HEK293T (cell line): ENCODE measurements at regions not wholly inside any gene's neighbourhood (a gene's known extent, or its start where the extent isn't known, plus 50 kb on each side); places are given as distances from the start of the nearest gene placed in this dataset.

Source experiments
- ARNT ChIP-seq: fragments of 450-650 bp; IDR thresholded peaks from 2 replicates; pipeline ENCODE4 v1.6.1; 2017; ENCODE audit warnings: mild to moderate bottlenecking
- BHLHE40 ChIP-seq: fragments of 450-650 bp; IDR thresholded peaks from 2 replicates; pipeline ENCODE4 v1.6.1; 2016; ENCODE audit warnings: mild to moderate bottlenecking, moderate library complexity, borderline replicate concordance
- CTBP1 ChIP-seq: fragments of 450-650 bp; IDR thresholded peaks from 2 replicates; pipeline ENCODE4 v1.6.1; 2016; ENCODE audit warnings: borderline replicate concordance
- ELF4 ChIP-seq: fragments of 450-650 bp; IDR thresholded peaks from 2 replicates; pipeline ENCODE4 v1.6.1; 2017; ENCODE audit warnings: antibody characterized with exemption
- FOXK2 ChIP-seq: fragments of 450-650 bp; IDR thresholded peaks from 2 replicates; pipeline ENCODE4 v1.6.1; 2016; ENCODE audit warnings: mild to moderate bottlenecking
- L3MBTL2 ChIP-seq: fragments of 450-650 bp; conservative IDR thresholded peaks from 2 replicates; pipeline ENCODE4 v1.6.1; 2016; ENCODE audit warnings: mild to moderate bottlenecking
- LEF1 ChIP-seq: fragments of 450-650 bp; IDR thresholded peaks from 2 replicates; pipeline ENCODE4 v1.6.1; 2017; ENCODE audit warnings: mild to moderate bottlenecking, borderline replicate concordance
- NFRKB ChIP-seq: fragments of 450-650 bp; IDR thresholded peaks from 2 replicates; pipeline ENCODE4 v1.6.1; 2016; ENCODE audit warnings: mild to moderate bottlenecking, moderate library complexity
- SUZ12 ChIP-seq: fragments of 450-650 bp; IDR thresholded peaks from 2 replicates; pipeline ENCODE4 v1.6.1; 2016; ENCODE audit warnings: mild to moderate bottlenecking
- TARDBP ChIP-seq: fragments of 450-650 bp; IDR thresholded peaks from 2 replicates; pipeline ENCODE4 v1.6.1; 2016

DNA sequence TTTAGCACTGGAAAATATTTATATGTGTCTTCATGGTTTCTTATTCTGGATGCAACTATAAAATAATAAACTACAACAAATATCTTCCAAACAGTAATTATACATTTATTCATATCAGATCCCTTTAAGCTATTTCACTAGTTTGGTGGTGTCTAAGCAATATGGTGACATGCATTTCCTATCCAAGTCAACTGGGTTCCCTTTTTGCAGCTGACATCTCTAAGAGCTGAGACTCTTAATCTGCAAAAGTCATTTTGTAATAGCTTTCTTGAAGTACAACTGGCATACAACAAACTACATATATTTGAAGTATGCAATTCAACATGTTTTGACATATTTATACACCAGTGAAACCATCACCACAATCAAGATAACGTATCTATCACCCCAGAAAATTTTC lies 59.9 kb upstream of the SLC1A4 start:
- no peak for TF ChIP-seq LEF1
- TF ChIP-seq L3MBTL2: no peak
- no peak for TF ChIP-seq TARDBP
- no peak for TF ChIP-seq ARNT
- TF ChIP-seq FOXK2: no peak
- no peak for TF ChIP-seq NFRKB
- TF ChIP-seq BHLHE40: no peak
- TF ChIP-seq CTBP1: no peak
- TF ChIP-seq SUZ12: no peak
- TF ChIP-seq ELF4: no peak
